ENCODE measurements at regions not wholly inside any gene's neighbourhood (a gene's known extent, or its start where the extent isn't known, plus 50 kb on each side); places are given as distances from the start of the nearest gene placed in this dataset.
"Not testable (repeated sequence)": the region's sequence is repeated elsewhere in the genome, so short reads cannot be mapped to it uniquely, and the experiment has no call there.

DNA sequence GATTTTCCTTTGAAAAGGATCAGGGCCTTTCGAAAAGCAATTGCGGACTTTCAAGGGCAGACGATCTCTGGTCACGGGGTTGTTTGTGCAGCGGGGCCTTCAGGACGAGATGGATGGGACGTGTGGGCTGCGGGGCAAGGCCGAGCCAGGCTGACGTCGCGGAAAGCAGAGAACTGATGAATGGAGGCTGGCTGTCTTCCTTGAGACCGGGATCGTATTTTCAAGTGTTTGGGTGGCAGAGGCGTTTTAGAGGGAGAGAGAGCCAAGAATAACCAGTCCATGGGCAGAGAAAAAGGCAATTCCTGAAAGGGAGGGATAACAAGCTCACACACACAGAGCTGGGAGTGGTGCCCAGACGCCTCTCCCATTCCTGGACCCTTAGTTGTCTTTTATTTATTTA is 138.9 kb upstream of the USP29 start:
- Histone ChIP-seq H3K36me3 (replicated peaks; ENCODE audit: low read depth, low read length) (no peaks in the 10 kb centered on the region), H3K4me1 (ENCODE audit: low read length) (no peaks in the 10 kb centered on the region), H3K9me3 (ENCODE audit: insufficient read depth, low read length) (peaks cover 9% of the 10 kb centered on the region; the same call in 1 of the 2 replicates), H3K4me3 (ENCODE audit: low read length) (no peak overlapping the region), H3K27me3 (ENCODE audit: low read depth, low read length) (no peaks in the 10 kb centered on the region), H4K20me1 (ENCODE audit: insufficient read depth, low read length) (no peaks in the 10 kb centered on the region), H3K9ac (ENCODE audit: low read length) (no peak overlapping the region), H3K4me2 (ENCODE audit: low read length) (no peak overlapping the region), H3K27ac (ENCODE audit: low read length) (no peak overlapping the region), H2AFZ (ENCODE audit: low read depth, low read length) (no peak overlapping the region), H3K79me2 (ENCODE audit: low read length) (no peaks in the 10 kb centered on the region)
- no peak for TF ChIP-seq EZH2phosphoT487 (IDR thresholded peaks at IDR 0.05; ENCODE audit: low read depth)
- TF ChIP-seq, protein P1, sequence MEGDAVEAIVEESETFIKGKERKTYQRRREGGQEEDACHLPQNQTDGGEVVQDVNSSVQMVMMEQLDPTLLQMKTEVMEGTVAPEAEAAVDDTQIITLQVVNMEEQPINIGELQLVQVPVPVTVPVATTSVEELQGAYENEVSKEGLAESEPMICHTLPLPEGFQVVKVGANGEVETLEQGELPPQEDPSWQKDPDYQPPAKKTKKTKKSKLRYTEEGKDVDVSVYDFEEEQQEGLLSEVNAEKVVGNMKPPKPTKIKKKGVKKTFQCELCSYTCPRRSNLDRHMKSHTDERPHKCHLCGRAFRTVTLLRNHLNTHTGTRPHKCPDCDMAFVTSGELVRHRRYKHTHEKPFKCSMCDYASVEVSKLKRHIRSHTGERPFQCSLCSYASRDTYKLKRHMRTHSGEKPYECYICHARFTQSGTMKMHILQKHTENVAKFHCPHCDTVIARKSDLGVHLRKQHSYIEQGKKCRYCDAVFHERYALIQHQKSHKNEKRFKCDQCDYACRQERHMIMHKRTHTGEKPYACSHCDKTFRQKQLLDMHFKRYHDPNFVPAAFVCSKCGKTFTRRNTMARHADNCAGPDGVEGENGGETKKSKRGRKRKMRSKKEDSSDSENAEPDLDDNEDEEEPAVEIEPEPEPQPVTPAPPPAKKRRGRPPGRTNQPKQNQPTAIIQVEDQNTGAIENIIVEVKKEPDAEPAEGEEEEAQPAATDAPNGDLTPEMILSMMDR (IDR thresholded peaks at IDR 0.05; ENCODE audit: low read depth, low read length) = no peak

DNA sequence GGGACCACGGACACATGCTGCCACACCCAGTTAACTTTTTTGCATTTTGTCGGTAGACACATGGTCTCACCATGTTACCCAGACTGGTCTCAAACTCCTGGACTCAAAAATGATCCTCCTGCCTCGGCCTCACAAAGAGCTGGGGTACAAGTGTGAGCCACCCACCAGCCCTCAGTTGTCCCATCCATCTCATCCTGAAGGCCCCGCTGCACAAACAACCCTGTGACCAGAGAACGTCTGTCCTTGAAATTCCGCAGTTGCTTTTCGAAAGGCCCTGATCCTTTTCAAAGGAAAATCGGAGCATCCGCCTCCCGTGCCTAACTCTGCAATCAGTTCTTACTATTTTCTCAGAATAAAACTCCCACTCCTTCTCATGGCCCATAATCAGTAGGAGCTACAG is 138.3 kb upstream of the USP29 start:
- not testable (repeated sequence) for H3K27me3 ChIP-seq (ENCODE audit: low read depth, low read length); H3K9ac ChIP-seq (ENCODE audit: low read length); H3K79me2 ChIP-seq (ENCODE audit: low read length); H3K36me3 ChIP-seq (replicated peaks; ENCODE audit: low read depth, low read length); H2AFZ ChIP-seq (ENCODE audit: low read depth, low read length); H3K4me2 ChIP-seq (ENCODE audit: low read length); H3K4me1 ChIP-seq (ENCODE audit: low read length); H3K4me3 ChIP-seq (ENCODE audit: low read length); H4K20me1 ChIP-seq (ENCODE audit: insufficient read depth, low read length); H3K27ac ChIP-seq (ENCODE audit: low read length)
- peaks cover 12% of the 10 kb centered on the region; the same call in 1 of the 2 replicates for H3K9me3 ChIP-seq (ENCODE audit: insufficient read depth, low read length)

DNA sequence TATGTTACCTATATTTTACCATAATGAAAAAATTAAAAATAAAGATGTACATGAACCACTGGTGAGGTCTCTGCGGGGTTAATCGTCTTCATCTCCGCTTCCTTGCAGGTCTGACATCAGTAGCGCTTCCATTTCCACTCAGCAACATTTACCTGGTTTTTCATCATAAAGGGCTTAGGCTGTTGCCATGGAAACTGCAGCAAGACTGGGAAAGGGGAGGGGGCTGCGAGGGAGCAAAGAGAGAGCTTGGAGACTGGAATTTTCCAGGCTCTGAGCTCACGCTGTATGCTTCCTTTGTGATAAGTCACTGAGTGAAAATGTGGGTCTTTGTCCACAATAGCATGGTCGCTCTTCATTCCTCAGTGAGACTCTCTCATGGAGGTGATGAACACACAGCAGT is 136.6 kb upstream of the USP29 start:
- no peaks in the 10 kb centered on the region for H3K27me3 ChIP-seq (ENCODE audit: low read depth, low read length)
- no peak overlapping the region for H2AFZ ChIP-seq (ENCODE audit: low read depth, low read length)
- no peaks in the 10 kb centered on the region for H3K36me3 ChIP-seq (replicated peaks; ENCODE audit: low read depth, low read length)
- TF ChIP-seq EZH2phosphoT487 (IDR thresholded peaks at IDR 0.05; ENCODE audit: low read depth) = no peak
- TF ChIP-seq, protein P1 (IDR thresholded peaks at IDR 0.05; ENCODE audit: low read depth, low read length) = no peak
- H3K9me3 ChIP-seq (ENCODE audit: insufficient read depth, low read length) = peaks cover 12% of the 10 kb centered on the region; the same call in 1 of the 2 replicates
- no peak overlapping the region for H3K4me2 ChIP-seq (ENCODE audit: low read length)
- H4K20me1 ChIP-seq (ENCODE audit: insufficient read depth, low read length) = no peaks in the 10 kb centered on the region
- no peaks in the 10 kb centered on the region for H3K79me2 ChIP-seq (ENCODE audit: low read length)
- H3K4me3 ChIP-seq (ENCODE audit: low read length) = no peak overlapping the region
- H3K27ac ChIP-seq (ENCODE audit: low read length) = no peak overlapping the region
- no peaks in the 10 kb centered on the region for H3K4me1 ChIP-seq (ENCODE audit: low read length)
- no peak overlapping the region for H3K9ac ChIP-seq (ENCODE audit: low read length)

DNA sequence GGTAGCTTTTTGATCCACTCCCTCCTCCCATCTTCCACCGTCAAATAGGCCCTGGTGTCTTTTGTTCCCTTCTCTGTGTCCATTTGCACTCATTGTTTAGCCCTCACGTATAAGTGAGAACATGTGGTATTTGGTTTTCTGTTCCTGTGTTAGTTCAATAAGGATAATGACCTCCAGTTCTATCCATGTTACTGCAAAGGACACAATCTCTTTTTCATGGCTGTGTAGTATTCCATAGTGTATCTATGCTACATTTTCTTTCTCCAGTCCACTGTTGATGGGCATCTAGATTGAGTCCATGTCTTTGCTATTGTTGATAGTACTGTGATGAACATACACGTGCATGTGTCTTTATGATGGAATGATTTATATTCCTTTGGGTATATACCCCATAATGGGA is 136.0 kb upstream of the USP29 start:
- Histone ChIP-seq H3K4me3 (ENCODE audit: low read length) (no peak overlapping the region), H2AFZ (ENCODE audit: low read depth, low read length) (no peak overlapping the region), H3K9ac (ENCODE audit: low read length) (no peak overlapping the region), H3K27ac (ENCODE audit: low read length) (no peak overlapping the region), H3K36me3 (replicated peaks; ENCODE audit: low read depth, low read length) (no peaks in the 10 kb centered on the region), H4K20me1 (ENCODE audit: insufficient read depth, low read length) (no peaks in the 10 kb centered on the region), H3K9me3 (ENCODE audit: insufficient read depth, low read length) (peaks cover 12% of the 10 kb centered on the region; the same call in 1 of the 2 replicates), H3K79me2 (ENCODE audit: low read length) (no peaks in the 10 kb centered on the region), H3K4me2 (ENCODE audit: low read length) (no peak overlapping the region), H3K4me1 (ENCODE audit: low read length) (no peaks in the 10 kb centered on the region), H3K27me3 (ENCODE audit: low read depth, low read length) (no peaks in the 10 kb centered on the region)
- TF ChIP-seq EZH2phosphoT487 (IDR thresholded peaks at IDR 0.05; ENCODE audit: low read depth) = no peak
- TF ChIP-seq, protein P1 (IDR thresholded peaks at IDR 0.05; ENCODE audit: low read depth, low read length) = no peak

DNA sequence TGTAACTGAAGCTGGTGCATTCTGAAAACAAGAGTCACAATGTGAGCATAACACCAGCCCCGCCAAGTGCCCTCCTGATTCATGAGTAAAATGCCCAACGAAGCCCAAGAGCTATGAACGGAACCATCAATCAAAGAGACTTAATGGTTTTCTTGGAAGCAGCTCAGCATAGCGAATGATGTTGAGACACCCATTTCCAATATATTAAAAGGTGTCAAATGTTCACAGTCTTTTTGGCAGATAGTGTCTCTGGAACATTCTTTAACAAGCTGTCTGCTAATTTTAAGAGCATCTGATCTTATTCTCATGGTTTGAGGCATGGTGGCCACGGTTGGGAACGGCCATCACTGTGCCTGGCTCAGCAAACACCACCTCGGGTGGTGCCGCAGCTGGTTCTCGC is 133.4 kb upstream of the USP29 start:
- Histone ChIP-seq H3K9me3 (ENCODE audit: insufficient read depth, low read length) (0 out of 2 replicates have a peak, but pooled peaks cover 10% of the 10 kb centered on the region), H2AFZ (ENCODE audit: low read depth, low read length) (no peak overlapping the region), H3K4me3 (ENCODE audit: low read length) (no peak overlapping the region), H3K79me2 (ENCODE audit: low read length) (no peaks in the 10 kb centered on the region), H3K4me2 (ENCODE audit: low read length) (no peak overlapping the region), H3K9ac (ENCODE audit: low read length) (no peak overlapping the region), H3K4me1 (ENCODE audit: low read length) (no peaks in the 10 kb centered on the region), H3K27me3 (ENCODE audit: low read depth, low read length) (no peaks in the 10 kb centered on the region), H3K27ac (ENCODE audit: low read length) (no peak overlapping the region), H3K36me3 (replicated peaks; ENCODE audit: low read depth, low read length) (no peaks in the 10 kb centered on the region), H4K20me1 (ENCODE audit: insufficient read depth, low read length) (no peaks in the 10 kb centered on the region)
- TF ChIP-seq, protein P1 (IDR thresholded peaks at IDR 0.05; ENCODE audit: low read depth, low read length) = no peak
- TF ChIP-seq EZH2phosphoT487 (IDR thresholded peaks at IDR 0.05; ENCODE audit: low read depth) = no peak
